ENCODE measurements at regions not wholly inside any gene's neighbourhood (a gene's known extent, or its start where the extent isn't known, plus 50 kb on each side); places are given as distances from the start of the nearest gene placed in this dataset.

- TF ChIP-seq POLR2A (IDR thresholded peaks at IDR 0.05): no peak
- TF ChIP-seq CTCF (IDR thresholded peaks at IDR 0.05): peak in 1 of 4 experiments; percentile 38
Observed at GRCh38 chr5:8184455-8185063, 315.6 kb downstream of the MTRR start.
